K562 (cell line): ENCODE measurements at regions not wholly inside any gene's neighbourhood (a gene's known extent, or its start where the extent isn't known, plus 50 kb on each side); places are given as distances from the start of the nearest gene placed in this dataset.
A peak's percentile ranks its signal among the peaks of the same experiment; 100 is the strongest.

Experiments used
- AFF1 ChIP-seq, 2 experiments: fragments of 450-650 bp; IDR thresholded peaks; 2 replicates each; pipeline ENCODE4 v1.6.1; 2018; ENCODE audit warnings: mild to moderate bottlenecking in 2 of 2, low read depth in 1 of 2; ENCODE audit not compliant: partially characterized antibody in 2 of 2
- BACH1 ChIP-seq: fragments of 200-800 bp; sonication (Bioruptor generic); IDR thresholded peaks from 2 replicates; pipeline ENCODE4 v1.6.1; 2016; ENCODE audit warnings: missing genetic modification characterization, missing compliant biosample characterization
- CREB3 ChIP-seq: fragments of 450-650 bp; conservative IDR thresholded peaks from 2 replicates; pipeline ENCODE4 v1.6.1; 2016; ENCODE audit warnings: missing genetic modification characterization, low read depth, mild to moderate bottlenecking, missing compliant biosample characterization, moderate library complexity
- ETV1 ChIP-seq: fragments of 450-650 bp; conservative IDR thresholded peaks from 2 replicates; pipeline ENCODE4 v1.6.1; 2016; ENCODE audit warnings: missing genetic modification characterization, control low read depth, low read depth, missing compliant biosample characterization
- REST ChIP-seq, 2 experiments: fragments of 450-650 bp; formaldehyde crosslinking in 1 of 2; IDR thresholded peaks; 2 replicates each; pipeline versions ENCODE4 v1.4.0 to v1.6.1; 2014 to 2020; ENCODE audit warnings: mild to moderate bottlenecking in 2 of 2, borderline replicate concordance in 1 of 2, low read depth in 1 of 2
- ZFP91 ChIP-seq: sonication (generic); formaldehyde crosslinking; IDR thresholded peaks from 2 replicates; pipeline ENCODE4 v1.8.0; 2022; ENCODE audit warnings: mild to moderate bottlenecking, missing genetic modification reagents
- ZNF518B ChIP-seq: fragments of 250-450 bp; sonication (Bioruptor Pico); IDR thresholded peaks from 2 replicates; pipeline ENCODE4 v1.5.0; 2021; ENCODE audit warnings: mild to moderate bottlenecking, moderate library complexity
- ZNF695 ChIP-seq: fragments of 450-650 bp; formaldehyde crosslinking; IDR thresholded peaks from 2 replicates; pipeline ENCODE4 v1.4.0; 2020; ENCODE audit warnings: mild to moderate bottlenecking, moderate library complexity

- TF ChIP-seq REST (IDR thresholded peaks at IDR 0.05; ENCODE audit: borderline replicate concordance): peak; percentile 96
- TF ChIP-seq REST (CRISPR knock-in tag; IDR thresholded peaks at IDR 0.05; ENCODE audit: low read depth): peak; percentile 83; the same call in 1 of the 2 replicates
- no peak for TF ChIP-seq ZNF695 (CRISPR knock-in tag)
- TF ChIP-seq BACH1 (tag): no peak
- no peak for TF ChIP-seq CREB3
- TF ChIP-seq ETV1 (tag): no peak
- TF ChIP-seq AFF1 (IDR thresholded peaks at IDR 0.05; ENCODE audit: low read depth in 1 of 2, partially characterized antibody in 2 of 2): peak in 1 of 2 experiments; percentile 25
- no peak for TF ChIP-seq ZFP91 (CRISPR knock-in tag)
- no peak for TF ChIP-seq ZNF518B (CRISPR knock-in tag)
These were observed 140.7 kb downstream of the RNASET2 start (continued) for GRCh38 chr6:166815629-166816028.
